ENCODE measurements at regions not wholly inside any gene's neighbourhood (a gene's known extent, or its start where the extent isn't known, plus 50 kb on each side); places are given as distances from the start of the nearest gene placed in this dataset.

DNA sequence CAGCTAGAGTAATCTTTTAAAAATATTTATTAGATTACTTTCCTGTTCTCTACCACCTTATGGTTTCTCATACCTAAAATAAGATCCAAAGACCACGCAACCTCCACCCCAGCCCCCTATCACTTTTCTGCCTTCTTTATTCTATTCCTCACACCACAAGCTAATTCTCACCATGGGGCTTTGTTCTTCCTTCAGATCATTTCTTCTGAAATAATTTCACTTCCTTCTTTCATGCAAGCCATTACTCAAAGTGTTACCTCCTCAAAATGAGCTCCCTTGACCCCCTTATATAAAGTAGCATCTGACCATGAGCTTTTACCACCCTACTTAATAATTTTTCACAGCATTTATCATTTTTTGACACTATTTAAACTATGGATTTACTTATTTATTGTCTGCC lies 233.2 kb upstream of the TMCO5A start:
- H3K9ac ChIP-seq (ENCODE audit: insufficient read depth, low read length) = no peak overlapping the region
- no peaks in the 10 kb centered on the region for H3K36me3 ChIP-seq (ENCODE audit: control insufficient read depth, insufficient read depth, low read length)
- no peaks in the 10 kb centered on the region for H3K4me1 ChIP-seq (ENCODE audit: control insufficient read depth, extremely low read depth, insufficient read depth, low read length)
- TF ChIP-seq CTCF (conservative IDR thresholded peaks at IDR 0.05 in 1 of 2, IDR thresholded peaks at IDR 0.05 in 1 of 2; ENCODE audit: low read depth in 1 of 2, low read length in 2 of 2) = no peak
- TF ChIP-seq EZH2 (IDR thresholded peaks at IDR 0.05; ENCODE audit: low read length, missing control alignments) = no peak
- no peak overlapping the region for H3K4me2 ChIP-seq (ENCODE audit: extremely low read depth, insufficient read depth, low read length)
- H3K9me3 ChIP-seq (ENCODE audit: control insufficient read depth, insufficient read depth, low read depth, low read length) = no peaks in the 10 kb centered on the region
- H3K27me3 ChIP-seq (ENCODE audit: control insufficient read depth, insufficient read depth, low read length) = no peaks in the 10 kb centered on the region
- no peak overlapping the region for H3K27ac ChIP-seq (ENCODE audit: insufficient read depth, low read length)
- no peak for DNase-seq (ENCODE audit: low read depth in 2 of 2)
- no peaks in the 10 kb centered on the region for H3K79me2 ChIP-seq (ENCODE audit: control insufficient read depth, insufficient read depth, low read length)
- H3K4me3 ChIP-seq (replicated peaks in 1 of 4; ENCODE audit: control extremely low read depth in 1 of 4, insufficient read depth in 1 of 4, low read depth in 3 of 4, low read length in 4 of 4) = no peak overlapping the region
- no peak overlapping the region for H2AFZ ChIP-seq (ENCODE audit: low read length)
- H4K20me1 ChIP-seq (ENCODE audit: control insufficient read depth, extremely low read depth, insufficient read depth, low read length) = no peaks in the 10 kb centered on the region

DNA sequence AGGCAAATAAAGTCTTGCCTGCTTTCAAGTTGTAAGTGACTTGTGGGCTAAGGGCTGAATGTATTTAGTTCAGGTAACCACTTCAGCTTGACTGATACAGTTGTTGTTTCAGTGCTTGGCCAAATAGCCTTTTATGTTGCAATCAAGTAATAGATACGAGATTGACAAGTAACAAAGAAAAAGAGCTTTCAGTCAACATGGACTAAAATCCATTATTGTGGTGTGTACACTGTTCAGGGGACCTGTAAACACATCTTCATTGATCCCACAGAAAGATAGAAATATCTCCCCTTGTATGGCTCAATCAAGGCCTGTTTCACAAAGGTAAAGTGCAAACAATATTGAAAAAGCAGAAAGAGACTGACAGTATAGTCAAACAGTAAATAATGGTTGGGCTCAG lies 224.8 kb upstream of the TMCO5A start:
- no peak overlapping the region for H3K9ac ChIP-seq (ENCODE audit: insufficient read depth, low read length)
- DNase-seq (ENCODE audit: low read depth in 2 of 2) = no peak
- H3K4me3 ChIP-seq (replicated peaks in 1 of 4; ENCODE audit: control extremely low read depth in 1 of 4, insufficient read depth in 1 of 4, low read depth in 3 of 4, low read length in 4 of 4) = no peak overlapping the region
- no peak for TF ChIP-seq EZH2 (IDR thresholded peaks at IDR 0.05; ENCODE audit: low read length, missing control alignments)
- no peak for TF ChIP-seq CTCF (conservative IDR thresholded peaks at IDR 0.05 in 1 of 2, IDR thresholded peaks at IDR 0.05 in 1 of 2; ENCODE audit: low read depth in 1 of 2, low read length in 2 of 2)
- H3K27ac ChIP-seq (ENCODE audit: insufficient read depth, low read length) = no peak overlapping the region
- H3K9me3 ChIP-seq (ENCODE audit: control insufficient read depth, insufficient read depth, low read depth, low read length) = no peaks in the 10 kb centered on the region
- H3K36me3 ChIP-seq (ENCODE audit: control insufficient read depth, insufficient read depth, low read length) = no peaks in the 10 kb centered on the region
- H4K20me1 ChIP-seq (ENCODE audit: control insufficient read depth, extremely low read depth, insufficient read depth, low read length) = no peaks in the 10 kb centered on the region
- no peaks in the 10 kb centered on the region for H3K27me3 ChIP-seq (ENCODE audit: control insufficient read depth, insufficient read depth, low read length)
- H3K4me1 ChIP-seq (ENCODE audit: control insufficient read depth, extremely low read depth, insufficient read depth, low read length) = no peaks in the 10 kb centered on the region
- no peaks in the 10 kb centered on the region for H3K79me2 ChIP-seq (ENCODE audit: control insufficient read depth, insufficient read depth, low read length)
- no peak overlapping the region for H3K4me2 ChIP-seq (ENCODE audit: extremely low read depth, insufficient read depth, low read length)
- H2AFZ ChIP-seq (ENCODE audit: low read length) = no peak overlapping the region

GRCh38 chr15:37715101-37715500 lies 219.3 kb upstream of the TMCO5A start:
- H3K9ac ChIP-seq (ENCODE audit: insufficient read depth, low read length) = no peak overlapping the region
- TF ChIP-seq CTCF (conservative IDR thresholded peaks at IDR 0.05 in 1 of 2, IDR thresholded peaks at IDR 0.05 in 1 of 2; ENCODE audit: low read depth in 1 of 2, low read length in 2 of 2) = no peak
- TF ChIP-seq EZH2 (IDR thresholded peaks at IDR 0.05; ENCODE audit: low read length, missing control alignments) = no peak
- no peak overlapping the region for H3K4me3 ChIP-seq (replicated peaks in 1 of 4; ENCODE audit: control extremely low read depth in 1 of 4, insufficient read depth in 1 of 4, low read depth in 3 of 4, low read length in 4 of 4)
- no peaks in the 10 kb centered on the region for H4K20me1 ChIP-seq (ENCODE audit: control insufficient read depth, extremely low read depth, insufficient read depth, low read length)
- H3K4me2 ChIP-seq (ENCODE audit: extremely low read depth, insufficient read depth, low read length) = no peak overlapping the region
- DNase-seq (ENCODE audit: low read depth in 2 of 2) = no peak
- H3K36me3 ChIP-seq (ENCODE audit: control insufficient read depth, insufficient read depth, low read length) = no peaks in the 10 kb centered on the region
- no peak overlapping the region for H2AFZ ChIP-seq (ENCODE audit: low read length)
- H3K79me2 ChIP-seq (ENCODE audit: control insufficient read depth, insufficient read depth, low read length) = no peaks in the 10 kb centered on the region
- H3K4me1 ChIP-seq (ENCODE audit: control insufficient read depth, extremely low read depth, insufficient read depth, low read length) = no peaks in the 10 kb centered on the region
- H3K27ac ChIP-seq (ENCODE audit: insufficient read depth, low read length) = no peak overlapping the region
- H3K27me3 ChIP-seq (ENCODE audit: control insufficient read depth, insufficient read depth, low read length) = peaks cover 2% of the 10 kb centered on the region
- H3K9me3 ChIP-seq (ENCODE audit: control insufficient read depth, insufficient read depth, low read depth, low read length) = no peaks in the 10 kb centered on the region

Data from fibroblast of lung (primary cell).